ENCODE measurements at regions not wholly inside any gene's neighbourhood (a gene's known extent, or its start where the extent isn't known, plus 50 kb on each side); places are given as distances from the start of the nearest gene placed in this dataset.

DNA sequence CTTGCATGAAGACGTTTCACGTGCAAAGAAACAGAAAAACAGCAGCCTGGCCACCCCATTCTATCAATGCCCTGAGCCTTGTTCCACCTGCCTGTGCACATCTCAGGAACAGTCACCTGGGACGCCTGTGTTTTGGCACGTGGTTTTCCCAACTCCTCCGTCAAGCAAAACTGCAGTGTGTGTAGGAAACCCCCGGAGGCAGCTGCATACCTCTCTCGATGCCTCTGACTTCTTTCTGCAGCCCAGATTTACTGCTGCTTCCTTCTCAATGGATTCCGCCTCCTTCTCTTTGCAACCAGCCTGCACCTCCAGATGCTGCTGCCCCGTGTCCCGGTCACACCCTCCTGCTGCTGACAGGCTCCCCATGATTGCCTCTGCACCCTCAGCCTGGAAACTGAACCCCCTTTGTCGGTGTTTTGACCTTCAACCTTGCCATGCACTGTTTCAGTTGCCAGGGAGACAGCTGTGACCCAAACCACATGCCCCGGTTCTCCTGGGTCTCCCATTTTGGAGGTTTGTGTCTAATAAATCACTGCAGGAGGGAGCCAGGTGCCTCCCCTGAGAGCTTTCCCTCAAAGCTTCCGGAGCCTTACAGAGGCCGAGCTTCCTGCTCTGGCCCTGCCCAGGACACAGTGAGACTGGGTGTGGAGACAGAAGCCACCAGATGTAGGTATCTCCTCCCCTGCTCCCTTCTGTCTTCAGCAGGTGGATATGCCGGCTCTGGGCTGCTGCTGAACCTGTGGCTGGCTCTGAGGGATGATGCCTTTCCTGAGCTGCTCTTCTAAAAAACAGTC, 395.5 kb upstream of the IRX1 start:
- peaks cover 37% of the 10 kb centered on the region for H3K4me1 Mint-ChIP-seq
- peak; percentile 34; the same call in 1 of the 2 replicates for ATAC-seq
- H3K9me3 Mint-ChIP-seq = peaks cover 11% of the 10 kb centered on the region
- no peak overlapping the region for H3K27ac Mint-ChIP-seq
- DNase-seq (ENCODE audit: low spot score) = no peak
- CTCF ChIA-PET = interaction anchor here (1.5 kb wide), 1 partner anchor 393 kb away, joined by 4 read pairs; no protein-coding TSS in a partner anchor
- peaks cover 37% of the 10 kb centered on the region for H3K27me3 Mint-ChIP-seq (ENCODE audit: low read depth)
- H3K36me3 Mint-ChIP-seq = peaks cover 5% of the 10 kb centered on the region
- POLR2A ChIA-PET = interaction anchor here (0.6 kb wide), 1 partner anchor 74 kb away, joined by 4 read pairs; no protein-coding TSS in a partner anchor
- TF ChIP-seq CREM (CRISPR knock-in tag; IDR thresholded peaks at IDR 0.05) = no peak
- TF ChIP-seq, protein P1, sequence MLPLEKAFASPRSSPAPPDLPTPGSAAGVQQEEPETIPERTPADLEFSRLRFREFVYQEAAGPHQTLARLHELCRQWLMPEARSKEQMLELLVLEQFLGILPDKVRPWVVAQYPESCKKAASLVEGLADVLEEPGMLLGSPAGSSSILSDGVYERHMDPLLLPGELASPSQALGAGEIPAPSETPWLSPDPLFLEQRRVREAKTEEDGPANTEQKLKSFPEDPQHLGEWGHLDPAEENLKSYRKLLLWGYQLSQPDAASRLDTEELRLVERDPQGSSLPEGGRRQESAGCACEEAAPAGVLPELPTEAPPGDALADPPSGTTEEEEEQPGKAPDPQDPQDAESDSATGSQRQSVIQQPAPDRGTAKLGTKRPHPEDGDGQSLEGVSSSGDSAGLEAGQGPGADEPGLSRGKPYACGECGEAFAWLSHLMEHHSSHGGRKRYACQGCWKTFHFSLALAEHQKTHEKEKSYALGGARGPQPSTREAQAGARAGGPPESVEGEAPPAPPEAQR (CRISPR knock-in tag; IDR thresholded peaks at IDR 0.05) = no peak
- TF ChIP-seq, protein P2, sequence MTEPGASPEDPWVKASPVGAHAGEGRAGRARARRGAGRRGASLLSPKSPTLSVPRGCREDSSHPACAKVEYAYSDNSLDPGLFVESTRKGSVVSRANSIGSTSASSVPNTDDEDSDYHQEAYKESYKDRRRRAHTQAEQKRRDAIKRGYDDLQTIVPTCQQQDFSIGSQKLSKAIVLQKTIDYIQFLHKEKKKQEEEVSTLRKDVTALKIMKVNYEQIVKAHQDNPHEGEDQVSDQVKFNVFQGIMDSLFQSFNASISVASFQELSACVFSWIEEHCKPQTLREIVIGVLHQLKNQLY (CRISPR knock-in tag; IDR thresholded peaks at IDR 0.05) = no peak
- TF ChIP-seq, protein P3, sequence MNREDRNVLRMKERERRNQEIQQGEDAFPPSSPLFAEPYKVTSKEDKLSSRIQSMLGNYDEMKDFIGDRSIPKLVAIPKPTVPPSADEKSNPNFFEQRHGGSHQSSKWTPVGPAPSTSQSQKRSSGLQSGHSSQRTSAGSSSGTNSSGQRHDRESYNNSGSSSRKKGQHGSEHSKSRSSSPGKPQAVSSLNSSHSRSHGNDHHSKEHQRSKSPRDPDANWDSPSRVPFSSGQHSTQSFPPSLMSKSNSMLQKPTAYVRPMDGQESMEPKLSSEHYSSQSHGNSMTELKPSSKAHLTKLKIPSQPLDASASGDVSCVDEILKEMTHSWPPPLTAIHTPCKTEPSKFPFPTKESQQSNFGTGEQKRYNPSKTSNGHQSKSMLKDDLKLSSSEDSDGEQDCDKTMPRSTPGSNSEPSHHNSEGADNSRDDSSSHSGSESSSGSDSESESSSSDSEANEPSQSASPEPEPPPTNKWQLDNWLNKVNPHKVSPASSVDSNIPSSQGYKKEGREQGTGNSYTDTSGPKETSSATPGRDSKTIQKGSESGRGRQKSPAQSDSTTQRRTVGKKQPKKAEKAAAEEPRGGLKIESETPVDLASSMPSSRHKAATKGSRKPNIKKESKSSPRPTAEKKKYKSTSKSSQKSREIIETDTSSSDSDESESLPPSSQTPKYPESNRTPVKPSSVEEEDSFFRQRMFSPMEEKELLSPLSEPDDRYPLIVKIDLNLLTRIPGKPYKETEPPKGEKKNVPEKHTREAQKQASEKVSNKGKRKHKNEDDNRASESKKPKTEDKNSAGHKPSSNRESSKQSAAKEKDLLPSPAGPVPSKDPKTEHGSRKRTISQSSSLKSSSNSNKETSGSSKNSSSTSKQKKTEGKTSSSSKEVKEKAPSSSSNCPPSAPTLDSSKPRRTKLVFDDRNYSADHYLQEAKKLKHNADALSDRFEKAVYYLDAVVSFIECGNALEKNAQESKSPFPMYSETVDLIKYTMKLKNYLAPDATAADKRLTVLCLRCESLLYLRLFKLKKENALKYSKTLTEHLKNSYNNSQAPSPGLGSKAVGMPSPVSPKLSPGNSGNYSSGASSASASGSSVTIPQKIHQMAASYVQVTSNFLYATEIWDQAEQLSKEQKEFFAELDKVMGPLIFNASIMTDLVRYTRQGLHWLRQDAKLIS (CRISPR knock-in tag; IDR thresholded peaks at IDR 0.05; ENCODE audit: borderline replicate concordance) = no peak
- TF ChIP-seq, protein P4, sequence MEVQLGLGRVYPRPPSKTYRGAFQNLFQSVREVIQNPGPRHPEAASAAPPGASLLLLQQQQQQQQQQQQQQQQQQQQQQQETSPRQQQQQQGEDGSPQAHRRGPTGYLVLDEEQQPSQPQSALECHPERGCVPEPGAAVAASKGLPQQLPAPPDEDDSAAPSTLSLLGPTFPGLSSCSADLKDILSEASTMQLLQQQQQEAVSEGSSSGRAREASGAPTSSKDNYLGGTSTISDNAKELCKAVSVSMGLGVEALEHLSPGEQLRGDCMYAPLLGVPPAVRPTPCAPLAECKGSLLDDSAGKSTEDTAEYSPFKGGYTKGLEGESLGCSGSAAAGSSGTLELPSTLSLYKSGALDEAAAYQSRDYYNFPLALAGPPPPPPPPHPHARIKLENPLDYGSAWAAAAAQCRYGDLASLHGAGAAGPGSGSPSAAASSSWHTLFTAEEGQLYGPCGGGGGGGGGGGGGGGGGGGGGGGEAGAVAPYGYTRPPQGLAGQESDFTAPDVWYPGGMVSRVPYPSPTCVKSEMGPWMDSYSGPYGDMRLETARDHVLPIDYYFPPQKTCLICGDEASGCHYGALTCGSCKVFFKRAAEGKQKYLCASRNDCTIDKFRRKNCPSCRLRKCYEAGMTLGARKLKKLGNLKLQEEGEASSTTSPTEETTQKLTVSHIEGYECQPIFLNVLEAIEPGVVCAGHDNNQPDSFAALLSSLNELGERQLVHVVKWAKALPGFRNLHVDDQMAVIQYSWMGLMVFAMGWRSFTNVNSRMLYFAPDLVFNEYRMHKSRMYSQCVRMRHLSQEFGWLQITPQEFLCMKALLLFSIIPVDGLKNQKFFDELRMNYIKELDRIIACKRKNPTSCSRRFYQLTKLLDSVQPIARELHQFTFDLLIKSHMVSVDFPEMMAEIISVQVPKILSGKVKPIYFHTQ (CRISPR knock-in tag; IDR thresholded peaks at IDR 0.05) = no peak
- H3K4me3 Mint-ChIP-seq = no peak overlapping the region

DNA sequence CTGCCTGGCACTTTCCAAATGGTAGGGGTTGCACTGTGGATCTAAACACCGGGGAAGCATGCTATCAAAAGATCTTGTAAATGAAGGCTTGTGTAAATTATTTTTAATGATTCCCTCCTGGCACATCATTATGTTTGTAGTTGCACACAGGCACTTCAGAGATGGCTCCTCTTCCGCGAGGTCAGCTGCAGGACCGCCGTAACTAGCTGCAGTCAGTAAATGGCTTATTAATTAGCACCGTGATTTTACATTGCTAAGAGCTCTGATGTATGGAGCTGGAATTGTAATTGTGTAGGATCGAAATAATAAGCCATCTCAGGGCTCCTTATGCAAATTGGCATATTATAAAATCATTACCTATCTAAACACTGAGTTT, 397.6 kb upstream of the IRX1 start:
- POLR2A ChIA-PET = interaction anchor here (0.5 kb wide), 1 partner anchor 350 kb away, joined by 3 read pairs; no protein-coding TSS in a partner anchor
- no peak for DNase-seq (ENCODE audit: low spot score)
- H3K27me3 Mint-ChIP-seq (ENCODE audit: low read depth) = peaks cover 37% of the 10 kb centered on the region
- ATAC-seq = no peak
- H3K36me3 Mint-ChIP-seq = peaks cover 3% of the 10 kb centered on the region
- TF ChIP-seq, protein P5, sequence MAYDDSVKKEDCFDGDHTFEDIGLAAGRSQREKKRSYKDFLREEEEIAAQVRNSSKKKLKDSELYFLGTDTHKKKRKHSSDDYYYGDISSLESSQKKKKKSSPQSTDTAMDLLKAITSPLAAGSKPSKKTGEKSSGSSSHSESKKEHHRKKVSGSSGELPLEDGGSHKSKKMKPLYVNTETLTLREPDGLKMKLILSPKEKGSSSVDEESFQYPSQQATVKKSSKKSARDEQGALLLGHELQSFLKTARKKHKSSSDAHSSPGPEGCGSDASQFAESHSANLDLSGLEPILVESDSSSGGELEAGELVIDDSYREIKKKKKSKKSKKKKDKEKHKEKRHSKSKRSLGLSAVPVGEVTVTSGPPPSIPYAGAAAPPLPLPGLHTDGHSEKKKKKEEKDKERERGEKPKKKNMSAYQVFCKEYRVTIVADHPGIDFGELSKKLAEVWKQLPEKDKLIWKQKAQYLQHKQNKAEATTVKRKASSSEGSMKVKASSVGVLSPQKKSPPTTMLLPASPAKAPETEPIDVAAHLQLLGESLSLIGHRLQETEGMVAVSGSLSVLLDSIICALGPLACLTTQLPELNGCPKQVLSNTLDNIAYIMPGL (CRISPR knock-in tag; IDR thresholded peaks at IDR 0.05) = no peak
- TF ChIP-seq ZNF263 (CRISPR knock-in tag; IDR thresholded peaks at IDR 0.05; ENCODE audit: low read depth) = no peak
- no peak for TF ChIP-seq SMAD4 (CRISPR knock-in tag; IDR thresholded peaks at IDR 0.05)
- no peak for TF ChIP-seq RORB (CRISPR knock-in tag; IDR thresholded peaks at IDR 0.05)
- TF ChIP-seq, protein P6, sequence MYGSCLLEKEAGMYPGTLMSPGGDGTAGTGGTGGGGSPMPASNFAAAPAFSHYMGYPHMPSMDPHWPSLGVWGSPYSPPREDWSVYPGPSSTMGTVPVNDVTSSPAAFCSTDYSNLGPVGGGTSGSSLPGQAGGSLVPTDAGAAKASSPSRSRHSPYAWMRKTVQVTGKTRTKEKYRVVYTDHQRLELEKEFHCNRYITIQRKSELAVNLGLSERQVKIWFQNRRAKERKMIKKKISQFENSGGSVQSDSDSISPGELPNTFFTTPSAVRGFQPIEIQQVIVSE (CRISPR knock-in tag; IDR thresholded peaks at IDR 0.05; ENCODE audit: borderline replicate concordance) = no peak
- TF ChIP-seq CBFB (CRISPR knock-in tag; IDR thresholded peaks at IDR 0.05; ENCODE audit: low read depth) = no peak
- TF ChIP-seq EMX1 (CRISPR knock-in tag; IDR thresholded peaks at IDR 0.05) = no peak
- H3K27ac Mint-ChIP-seq = no peak overlapping the region
- H3K4me1 Mint-ChIP-seq = peaks cover 51% of the 10 kb centered on the region
- CTCF ChIA-PET = interaction anchor here (0.8 to 1.1 kb wide), 4 partner anchors 12 to 233 kb away, joined by 3 read pairs; no protein-coding TSS in a partner anchor
- peaks cover 7% of the 10 kb centered on the region for H3K9me3 Mint-ChIP-seq
- H3K4me3 Mint-ChIP-seq = peak overlapping the region; percentile 76

Data from WTC11 (cell line).